NCI-H2107 (cell line): ENCODE measurements at regions not wholly inside any gene's neighbourhood (a gene's known extent, or its start where the extent isn't known, plus 50 kb on each side); places are given as distances from the start of the nearest gene placed in this dataset.

Source experiments
- DNase-seq: peaks from one replicate; lab custom pipeline; 2025; lab: John Stamatoyannopoulos, UW

GRCh38 chr15:62745621-62746225, 296.8 kb upstream of the TPM1 start:
- DNase-seq: no peak

GRCh38 chr15:62748196-62748595, 294.4 kb upstream of the TPM1 start:
- DNase-seq: no peak

GRCh38 chr15:62749036-62749815, 293.3 kb upstream of the TPM1 start:
- DNase-seq: no peak

- no peak for DNase-seq
Observed at GRCh38 chr15:62750471-62750870, 292.1 kb upstream of the TPM1 start.

- DNase-seq: no peak
Observed at GRCh38 chr15:62752657-62753517, 289.7 kb upstream of the TPM1 start.

- no peak for DNase-seq
Observed at GRCh38 chr15:62753518-62754221, 288.9 kb upstream of the TPM1 start.

GRCh38 chr15:62756326-62756994, 286.1 kb upstream of the TPM1 start:
- DNase-seq: no peak

- no peak for DNase-seq
Observed at GRCh38 chr15:62756995-62757360, 285.6 kb upstream of the TPM1 start.

- DNase-seq: no peak
Observed at GRCh38 chr15:62757535-62757934, 285.0 kb upstream of the TPM1 start.

GRCh38 chr15:62758126-62758951, 284.2 kb upstream of the TPM1 start:
- DNase-seq: no peak

- DNase-seq: no peak
Observed at GRCh38 chr15:62758952-62759349, 283.6 kb upstream of the TPM1 start.

- DNase-seq: no peak
Observed at GRCh38 chr15:62760538-62760937, 282.0 kb upstream of the TPM1 start.

GRCh38 chr15:62765916-62766315, 276.6 kb upstream of the TPM1 start:
- no peak for DNase-seq

- no peak for DNase-seq
Observed at GRCh38 chr15:62766599-62766998, 275.9 kb upstream of the TPM1 start.

- DNase-seq: no peak
Observed at GRCh38 chr15:62769604-62770003, 272.9 kb upstream of the TPM1 start.

GRCh38 chr15:62770111-62770660, 272.4 kb upstream of the TPM1 start:
- no peak for DNase-seq

GRCh38 chr15:62770752-62771151, 271.8 kb upstream of the TPM1 start:
- no peak for DNase-seq

- no peak for DNase-seq
Observed at GRCh38 chr15:62771234-62771633, 271.3 kb upstream of the TPM1 start.

GRCh38 chr15:62773369-62774165, 269.0 kb upstream of the TPM1 start:
- no peak for DNase-seq

GRCh38 chr15:62775932-62776331, 266.6 kb upstream of the TPM1 start:
- no peak for DNase-seq
